Activated naive CD8-positive, alpha-beta T cell (primary cell): ENCODE measurements at regions not wholly inside any gene's neighbourhood (a gene's known extent, or its start where the extent isn't known, plus 50 kb on each side); places are given as distances from the start of the nearest gene placed in this dataset.

Experiments
- H3K27ac Mint-ChIP-seq: one replicate; pipeline ENCODE4 v1.8.0; 2021; ENCODE audit warnings: mixed read lengths
- H3K27me3 Mint-ChIP-seq: one replicate; pipeline ENCODE4 v1.8.0; 2021; ENCODE audit warnings: mixed read lengths
- H3K36me3 Mint-ChIP-seq: one replicate; pipeline ENCODE4 v1.8.0; 2021; ENCODE audit warnings: mixed read lengths
- H3K4me1 Mint-ChIP-seq: one replicate; pipeline ENCODE4 v1.8.0; 2021; ENCODE audit warnings: low read depth, mixed read lengths
- H3K4me3 Mint-ChIP-seq: one replicate; pipeline ENCODE4 v1.8.0; 2021; ENCODE audit warnings: mild to moderate bottlenecking, mixed read lengths
- H3K9me3 Mint-ChIP-seq: one replicate; pipeline ENCODE4 v1.8.0; 2021; ENCODE audit warnings: low read depth, mixed read lengths

GRCh38 chr15:98519767-98520550, 128.4 kb upstream of the IGF1R start:
- H3K27me3 Mint-ChIP-seq: peaks cover 4% of the 10 kb centered on the region
- H3K9me3 Mint-ChIP-seq: no peaks in the 10 kb centered on the region

GRCh38 chr15:98522127-98522526, 126.2 kb upstream of the IGF1R start:
- Mint-ChIP-seq H3K27ac (no peak overlapping the region), H3K27me3 (peaks cover 4% of the 10 kb centered on the region), H3K36me3 (no peaks in the 10 kb centered on the region), H3K9me3 (no peaks in the 10 kb centered on the region), H3K4me3 (no peak overlapping the region), H3K4me1 (peaks cover 8% of the 10 kb centered on the region)

More at GRCh38 chr15:98519767-98520550, 128.4 kb upstream of the IGF1R start:
- Mint-ChIP-seq H3K27ac (no peak overlapping the region), H3K4me1 (peaks cover 8% of the 10 kb centered on the region), H3K4me3 (no peak overlapping the region), H3K36me3 (no peaks in the 10 kb centered on the region)

GRCh38 chr15:98523912-98524662, 124.3 kb upstream of the IGF1R start:
- Mint-ChIP-seq H3K9me3 (no peaks in the 10 kb centered on the region), H3K4me3 (no peak overlapping the region), H3K36me3 (no peaks in the 10 kb centered on the region), H3K4me1 (peaks cover 5% of the 10 kb centered on the region), H3K27ac (no peak overlapping the region), H3K27me3 (peaks cover 2% of the 10 kb centered on the region)

GRCh38 chr15:98524838-98525660, 123.3 kb upstream of the IGF1R start:
- H3K4me3 Mint-ChIP-seq: no peak overlapping the region
- no peaks in the 10 kb centered on the region for H3K36me3 Mint-ChIP-seq
- H3K27me3 Mint-ChIP-seq: peaks cover 6% of the 10 kb centered on the region
- H3K4me1 Mint-ChIP-seq: no peaks in the 10 kb centered on the region
- H3K9me3 Mint-ChIP-seq: no peaks in the 10 kb centered on the region
- no peak overlapping the region for H3K27ac Mint-ChIP-seq

GRCh38 chr15:98525661-98526001, 122.7 kb upstream of the IGF1R start:
- H3K36me3 Mint-ChIP-seq: no peaks in the 10 kb centered on the region
- H3K27ac Mint-ChIP-seq: no peak overlapping the region
- H3K4me1 Mint-ChIP-seq: no peaks in the 10 kb centered on the region
- no peak overlapping the region for H3K4me3 Mint-ChIP-seq
- peaks cover 7% of the 10 kb centered on the region for H3K27me3 Mint-ChIP-seq
- no peaks in the 10 kb centered on the region for H3K9me3 Mint-ChIP-seq

- Mint-ChIP-seq H3K4me3 (no peak overlapping the region), H3K4me1 (no peaks in the 10 kb centered on the region), H3K27ac (no peak overlapping the region), H3K36me3 (no peaks in the 10 kb centered on the region), H3K9me3 (no peaks in the 10 kb centered on the region), H3K27me3 (peaks cover 11% of the 10 kb centered on the region)
These were observed 122.2 kb upstream of the IGF1R start for GRCh38 chr15:98526094-98526493.

GRCh38 chr15:98528046-98528725, 120.2 kb upstream of the IGF1R start:
- H3K9me3 Mint-ChIP-seq: no peaks in the 10 kb centered on the region
- H3K36me3 Mint-ChIP-seq: no peaks in the 10 kb centered on the region
- H3K27ac Mint-ChIP-seq: no peak overlapping the region
- peaks cover 11% of the 10 kb centered on the region for H3K27me3 Mint-ChIP-seq
- H3K4me3 Mint-ChIP-seq: no peak overlapping the region
- no peaks in the 10 kb centered on the region for H3K4me1 Mint-ChIP-seq

GRCh38 chr15:98529205-98530145, 118.9 kb upstream of the IGF1R start:
- H3K4me1 Mint-ChIP-seq: no peaks in the 10 kb centered on the region
- H3K36me3 Mint-ChIP-seq: no peaks in the 10 kb centered on the region
- no peaks in the 10 kb centered on the region for H3K9me3 Mint-ChIP-seq
- H3K27me3 Mint-ChIP-seq: peaks cover 11% of the 10 kb centered on the region
- no peak overlapping the region for H3K4me3 Mint-ChIP-seq
- H3K27ac Mint-ChIP-seq: no peak overlapping the region

- H3K27ac Mint-ChIP-seq: no peak overlapping the region
- no peaks in the 10 kb centered on the region for H3K4me1 Mint-ChIP-seq
- no peaks in the 10 kb centered on the region for H3K36me3 Mint-ChIP-seq
- no peaks in the 10 kb centered on the region for H3K9me3 Mint-ChIP-seq
- peaks cover 11% of the 10 kb centered on the region for H3K27me3 Mint-ChIP-seq
- no peak overlapping the region for H3K4me3 Mint-ChIP-seq
These were observed 117.8 kb upstream of the IGF1R start for GRCh38 chr15:98530570-98530969.

- no peak overlapping the region for H3K27ac Mint-ChIP-seq
- H3K36me3 Mint-ChIP-seq: no peaks in the 10 kb centered on the region
- peaks cover 17% of the 10 kb centered on the region for H3K27me3 Mint-ChIP-seq
These were observed 116.3 kb upstream of the IGF1R start for GRCh38 chr15:98532063-98532462.

GRCh38 chr15:98536976-98537375, 111.4 kb upstream of the IGF1R start:
- Mint-ChIP-seq H3K9me3 (no peaks in the 10 kb centered on the region), H3K4me3 (no peak overlapping the region), H3K4me1 (no peaks in the 10 kb centered on the region), H3K27ac (no peak overlapping the region), H3K36me3 (no peaks in the 10 kb centered on the region), H3K27me3 (peaks cover 16% of the 10 kb centered on the region)

More at GRCh38 chr15:98532063-98532462, 116.3 kb upstream of the IGF1R start:
- H3K4me3 Mint-ChIP-seq: no peak overlapping the region
- H3K9me3 Mint-ChIP-seq: no peaks in the 10 kb centered on the region
- H3K4me1 Mint-ChIP-seq: no peaks in the 10 kb centered on the region

- Mint-ChIP-seq H3K9me3 (no peaks in the 10 kb centered on the region), H3K27me3 (peaks cover 18% of the 10 kb centered on the region), H3K4me1 (no peaks in the 10 kb centered on the region), H3K36me3 (no peaks in the 10 kb centered on the region), H3K4me3 (no peak overlapping the region), H3K27ac (no peak overlapping the region)
These were observed 110.8 kb upstream of the IGF1R start for GRCh38 chr15:98537516-98538060.

- no peaks in the 10 kb centered on the region for H3K4me1 Mint-ChIP-seq
- no peak overlapping the region for H3K27ac Mint-ChIP-seq
- no peaks in the 10 kb centered on the region for H3K36me3 Mint-ChIP-seq
- H3K27me3 Mint-ChIP-seq: peaks cover 26% of the 10 kb centered on the region
- no peak overlapping the region for H3K4me3 Mint-ChIP-seq
- H3K9me3 Mint-ChIP-seq: no peaks in the 10 kb centered on the region
These were observed 106.8 kb upstream of the IGF1R start for GRCh38 chr15:98541519-98541918.
